ENCODE measurements at regions not wholly inside any gene's neighbourhood (a gene's known extent, or its start where the extent isn't known, plus 50 kb on each side); places are given as distances from the start of the nearest gene placed in this dataset.

DNA sequence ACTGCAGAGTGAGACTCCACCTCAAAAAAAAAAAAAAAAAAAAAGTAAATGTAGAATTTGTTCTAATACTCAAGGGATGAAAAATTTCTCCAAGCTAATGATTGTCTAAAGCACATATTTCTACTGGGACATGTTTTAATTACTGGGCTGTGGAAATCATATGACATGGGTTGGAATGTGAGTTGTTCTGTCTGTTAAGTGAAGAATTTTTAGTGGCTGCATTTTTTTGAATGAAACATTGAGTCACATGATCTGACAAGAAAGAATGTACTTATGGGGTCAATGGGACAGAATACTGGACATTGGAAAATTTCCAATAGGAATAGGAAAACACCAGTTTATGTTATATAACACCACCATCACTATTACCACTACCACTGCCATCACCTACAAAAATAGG, 123.8 kb upstream of the IVNS1ABP start:
- no peak overlapping the region for H2AFZ ChIP-seq (ENCODE audit: insufficient read depth, low read length, poor library complexity)
- H3K9me3 ChIP-seq (ENCODE audit: insufficient read depth, low read depth, low read length) = no peaks in the 10 kb centered on the region
- H3K79me2 ChIP-seq (ENCODE audit: control insufficient read depth, insufficient read depth, low read length, poor library complexity) = peaks cover 2% of the 10 kb centered on the region
- no peak overlapping the region for H3K4ac ChIP-seq (ENCODE audit: low read depth, low read length)
- H2AK5ac ChIP-seq (ENCODE audit: low read length) = no peak overlapping the region
- H3K4me3 ChIP-seq (ENCODE audit: low read depth, low read length) = no peak overlapping the region
- H4K91ac ChIP-seq (ENCODE audit: low read depth, low read length) = no peak overlapping the region
- no peak overlapping the region for H3K14ac ChIP-seq (ENCODE audit: low read length)
- H3K4me1 ChIP-seq (ENCODE audit: control insufficient read depth in 1 of 2, insufficient read depth in 2 of 2, low read length in 2 of 2) = peaks cover 5 to 10% of the 10 kb centered on the region in 2 experiments
- H2BK12ac ChIP-seq (ENCODE audit: low read length) = no peak overlapping the region
- H3K23ac ChIP-seq (ENCODE audit: low read length) = no peak overlapping the region
- no peaks in the 10 kb centered on the region for H3K27me3 ChIP-seq (ENCODE audit: insufficient read depth, low read length)
- no peak overlapping the region for H3K4me2 ChIP-seq (ENCODE audit: low read length)
- peak in 1 of 2 donors; percentile 36 for DNase-seq
- H2BK120ac ChIP-seq (ENCODE audit: insufficient read depth, low read length, poor library complexity) = no peak overlapping the region
- no peak overlapping the region for H4K12ac ChIP-seq (ENCODE audit: low read depth, low read length)
- H3K79me1 ChIP-seq (ENCODE audit: low read length) = peaks cover 8% of the 10 kb centered on the region
- no peak overlapping the region for H2BK5ac ChIP-seq (ENCODE audit: low read depth, low read length, poor library complexity)
- H3K18ac ChIP-seq (ENCODE audit: low read length) = no peak overlapping the region
- H3K9ac ChIP-seq (ENCODE audit: low read length) = no peak overlapping the region
- H3K27ac ChIP-seq (ENCODE audit: low read depth, low read length) = peak overlapping the region; percentile 33
- peaks cover 0 to 1% of the 10 kb centered on the region in 2 experiments for H3K36me3 ChIP-seq (ENCODE audit: control insufficient read depth in 1 of 2, insufficient read depth in 2 of 2, low read length in 2 of 2)
- no peak overlapping the region for H4K8ac ChIP-seq (ENCODE audit: low read depth, low read length)

DNA sequence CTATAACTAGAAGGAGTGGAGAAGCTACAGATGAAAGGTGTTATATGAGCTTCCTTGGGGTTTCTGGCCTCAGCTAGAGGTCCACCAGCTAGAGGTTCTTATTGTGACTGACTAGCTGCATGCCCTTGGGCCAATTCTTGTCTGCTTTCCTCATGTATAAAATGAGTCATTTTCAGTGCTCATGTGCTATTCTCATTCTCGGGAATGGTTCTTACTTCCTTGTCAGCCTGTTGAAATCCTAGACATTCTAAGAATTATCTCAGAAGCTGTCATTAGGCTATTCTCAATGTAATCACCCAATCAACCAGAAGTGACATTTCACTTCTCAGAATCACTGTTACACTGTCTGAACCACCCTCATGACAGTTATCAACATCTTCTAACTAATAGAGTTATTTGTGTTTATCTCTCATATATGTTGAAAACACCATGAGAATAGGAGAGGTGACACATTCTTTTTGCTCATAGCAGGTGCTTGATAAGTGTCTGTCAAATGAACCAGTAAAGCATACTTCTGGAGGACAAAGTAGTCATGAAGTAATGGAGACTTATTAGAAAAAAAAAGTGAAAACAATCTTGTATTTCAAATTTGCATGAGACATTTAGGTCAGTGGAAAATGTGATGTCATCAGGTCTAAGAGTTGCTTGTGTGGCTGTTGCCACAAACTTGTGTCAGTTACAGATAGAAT, 122.8 kb upstream of the IVNS1ABP start:
- Histone ChIP-seq H3K4me3 (ENCODE audit: low read depth, low read length) (no peak overlapping the region), H4K12ac (ENCODE audit: low read depth, low read length) (no peak overlapping the region), H3K18ac (ENCODE audit: low read length) (no peak overlapping the region), H3K4me2 (ENCODE audit: low read length) (no peak overlapping the region), H2BK120ac (ENCODE audit: insufficient read depth, low read length, poor library complexity) (no peak overlapping the region), H3K79me2 (ENCODE audit: control insufficient read depth, insufficient read depth, low read length, poor library complexity) (peaks cover 2% of the 10 kb centered on the region), H3K14ac (ENCODE audit: low read length) (no peak overlapping the region), H3K79me1 (ENCODE audit: low read length) (peaks cover 8% of the 10 kb centered on the region), H3K27me3 (ENCODE audit: insufficient read depth, low read length) (no peaks in the 10 kb centered on the region), H2AK5ac (ENCODE audit: low read length) (no peak overlapping the region), H2BK5ac (ENCODE audit: low read depth, low read length, poor library complexity) (no peak overlapping the region), H3K36me3 (ENCODE audit: control insufficient read depth in 1 of 2, insufficient read depth in 2 of 2, low read length in 2 of 2) (peaks cover 0 to 1% of the 10 kb centered on the region in 2 experiments), H3K9ac (ENCODE audit: low read length) (no peak overlapping the region), H3K27ac (ENCODE audit: low read depth, low read length) (no peak overlapping the region), H3K4ac (ENCODE audit: low read depth, low read length) (no peak overlapping the region), H2AFZ (ENCODE audit: insufficient read depth, low read length, poor library complexity) (no peak overlapping the region), H3K9me3 (ENCODE audit: insufficient read depth, low read depth, low read length) (no peaks in the 10 kb centered on the region), H3K23ac (ENCODE audit: low read length) (no peak overlapping the region), H2BK12ac (ENCODE audit: low read length) (peak overlapping the region; percentile 41), H4K8ac (ENCODE audit: low read depth, low read length) (no peak overlapping the region), H3K4me1 (ENCODE audit: control insufficient read depth in 1 of 2, insufficient read depth in 2 of 2, low read length in 2 of 2) (peaks cover 5 to 10% of the 10 kb centered on the region in 2 experiments), H4K91ac (ENCODE audit: low read depth, low read length) (no peak overlapping the region)
- peak; percentile 95 to 99 for DNase-seq
- no CpG with 5 or more reads among the region's 1 CpG for WGBS (ENCODE audit: extremely low coverage, insufficient coverage, insufficient read length)

DNA sequence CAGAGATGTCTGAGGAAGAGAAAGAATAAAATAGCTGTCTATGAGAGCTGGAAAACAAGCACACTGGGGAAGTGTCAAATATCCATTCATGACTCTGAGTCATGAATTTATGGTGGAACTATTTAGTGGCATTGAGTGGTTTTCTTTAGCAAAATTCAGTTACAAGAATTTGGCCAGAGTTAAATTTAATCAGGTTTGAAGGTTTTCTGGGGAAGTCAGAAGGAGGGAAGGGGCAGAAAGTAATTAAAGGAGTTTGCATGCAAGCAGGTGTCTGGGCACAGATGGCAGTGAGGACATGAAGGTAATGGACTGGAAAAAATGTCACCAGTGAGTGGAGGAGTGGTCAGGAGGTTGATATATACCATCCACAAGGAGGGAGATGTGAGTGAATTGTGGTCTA, 121.9 kb upstream of the IVNS1ABP start:
- Histone ChIP-seq H3K23ac (ENCODE audit: low read length) (no peak overlapping the region), H3K79me2 (ENCODE audit: control insufficient read depth, insufficient read depth, low read length, poor library complexity) (peaks cover 2% of the 10 kb centered on the region), H4K91ac (ENCODE audit: low read depth, low read length) (no peak overlapping the region), H3K4me2 (ENCODE audit: low read length) (no peak overlapping the region), H3K9me3 (ENCODE audit: insufficient read depth, low read depth, low read length) (no peaks in the 10 kb centered on the region), H3K14ac (ENCODE audit: low read length) (no peak overlapping the region), H2BK12ac (ENCODE audit: low read length) (no peak overlapping the region), H3K79me1 (ENCODE audit: low read length) (peaks cover 8% of the 10 kb centered on the region), H3K4me3 (ENCODE audit: low read depth, low read length) (no peak overlapping the region), H3K18ac (ENCODE audit: low read length) (no peak overlapping the region), H3K27me3 (ENCODE audit: insufficient read depth, low read length) (no peaks in the 10 kb centered on the region), H3K27ac (ENCODE audit: low read depth, low read length) (no peak overlapping the region), H4K8ac (ENCODE audit: low read depth, low read length) (no peak overlapping the region), H4K12ac (ENCODE audit: low read depth, low read length) (no peak overlapping the region), H3K9ac (ENCODE audit: low read length) (no peak overlapping the region), H2AK5ac (ENCODE audit: low read length) (no peak overlapping the region), H2BK120ac (ENCODE audit: insufficient read depth, low read length, poor library complexity) (no peak overlapping the region), H3K4ac (ENCODE audit: low read depth, low read length) (no peak overlapping the region), H2AFZ (ENCODE audit: insufficient read depth, low read length, poor library complexity) (no peak overlapping the region), H2BK5ac (ENCODE audit: low read depth, low read length, poor library complexity) (no peak overlapping the region), H3K36me3 (ENCODE audit: control insufficient read depth in 1 of 2, insufficient read depth in 2 of 2, low read length in 2 of 2) (peaks cover 0 to 1% of the 10 kb centered on the region in 2 experiments), H3K4me1 (ENCODE audit: control insufficient read depth in 1 of 2, insufficient read depth in 2 of 2, low read length in 2 of 2) (peaks cover 5 to 10% of the 10 kb centered on the region in 2 experiments)
- no peak for DNase-seq

DNA sequence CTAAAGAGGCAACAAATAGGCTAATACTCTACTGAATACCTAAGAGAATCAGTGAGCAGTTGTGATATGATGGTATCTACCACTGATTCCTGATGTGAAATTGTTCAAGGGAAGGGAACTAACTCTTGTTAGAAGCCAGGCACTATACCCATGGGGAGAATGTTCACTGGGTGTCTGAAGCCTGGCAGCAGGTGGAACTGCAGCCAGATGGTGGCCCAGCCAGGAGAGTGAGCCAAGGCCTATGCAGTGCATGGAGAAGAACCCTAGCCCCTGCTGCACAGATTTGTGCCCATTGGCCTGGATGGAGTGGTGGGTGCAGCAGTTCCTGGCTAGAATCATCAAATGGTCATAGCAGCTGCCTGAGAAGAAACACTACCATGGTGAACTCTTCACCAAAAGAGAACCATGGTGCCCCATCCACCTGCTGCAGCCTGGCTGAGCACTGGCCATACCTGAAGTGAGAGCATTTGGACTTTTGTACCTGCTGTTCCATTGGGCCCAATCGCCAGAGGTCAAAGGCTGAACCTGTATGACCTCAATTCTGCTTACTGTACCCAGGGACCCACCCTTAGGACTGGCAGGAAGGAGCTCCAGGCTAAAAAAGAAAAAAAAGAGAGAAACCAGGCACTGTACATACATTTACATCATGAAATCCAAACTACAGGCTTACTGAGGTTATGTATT, 118.8 kb upstream of the IVNS1ABP start:
- WGBS (ENCODE audit: extremely low coverage, insufficient coverage, insufficient read length) = no CpG with 5 or more reads among the region's 1 CpG
- peak overlapping the region; percentile 53 for H2BK12ac ChIP-seq (ENCODE audit: low read length)
- H3K4me2 ChIP-seq (ENCODE audit: low read length) = no peak overlapping the region
- no peaks in the 10 kb centered on the region for H3K79me1 ChIP-seq (ENCODE audit: low read length)
- H4K12ac ChIP-seq (ENCODE audit: low read depth, low read length) = no peak overlapping the region
- no peak for DNase-seq
- H3K23ac ChIP-seq (ENCODE audit: low read length) = no peak overlapping the region
- H4K8ac ChIP-seq (ENCODE audit: low read depth, low read length) = no peak overlapping the region
- H2BK120ac ChIP-seq (ENCODE audit: insufficient read depth, low read length, poor library complexity) = no peak overlapping the region
- H3K79me2 ChIP-seq (ENCODE audit: control insufficient read depth, insufficient read depth, low read length, poor library complexity) = no peaks in the 10 kb centered on the region
- no peak overlapping the region for H3K4ac ChIP-seq (ENCODE audit: low read depth, low read length)
- no peak overlapping the region for H3K18ac ChIP-seq (ENCODE audit: low read length)
- H2AFZ ChIP-seq (ENCODE audit: insufficient read depth, low read length, poor library complexity) = no peak overlapping the region
- H3K14ac ChIP-seq (ENCODE audit: low read length) = no peak overlapping the region
- H3K4me1 ChIP-seq (ENCODE audit: control insufficient read depth in 1 of 2, insufficient read depth in 2 of 2, low read length in 2 of 2) = peaks cover 0 to 6% of the 10 kb centered on the region in 2 experiments
- H2BK5ac ChIP-seq (ENCODE audit: low read depth, low read length, poor library complexity) = no peak overlapping the region
- no peak overlapping the region for H4K91ac ChIP-seq (ENCODE audit: low read depth, low read length)
- no peaks in the 10 kb centered on the region for H3K9me3 ChIP-seq (ENCODE audit: insufficient read depth, low read depth, low read length)
- H3K36me3 ChIP-seq (ENCODE audit: control insufficient read depth in 1 of 2, insufficient read depth in 2 of 2, low read length in 2 of 2) = no peaks in the 10 kb centered on the region
- no peak overlapping the region for H3K9ac ChIP-seq (ENCODE audit: low read length)
- no peak overlapping the region for H2AK5ac ChIP-seq (ENCODE audit: low read length)
- H3K4me3 ChIP-seq (ENCODE audit: low read depth, low read length) = no peak overlapping the region
- H3K27ac ChIP-seq (ENCODE audit: low read depth, low read length) = no peak overlapping the region
- no peaks in the 10 kb centered on the region for H3K27me3 ChIP-seq (ENCODE audit: insufficient read depth, low read length)
